Hepatocyte (in vitro differentiated cells): ENCODE measurements at regions not wholly inside any gene's neighbourhood (a gene's known extent, or its start where the extent isn't known, plus 50 kb on each side); places are given as distances from the start of the nearest gene placed in this dataset.

Experiments
- EZH2 ChIP-seq: fragments of 200-600 bp; sonication (generic); IDR thresholded peaks from 2 replicates; pipeline ENCODE4 v1.6.1; 2016; ENCODE audit warnings: antibody characterized with exemption, mild to moderate bottlenecking, borderline replicate concordance
- EZH2phosphoT487 ChIP-seq: fragments of 200-600 bp; sonication (generic); IDR thresholded peaks from one replicate; pipeline ENCODE4 v1.6.1; 2018; ENCODE audit warnings: antibody characterized with exemption, mild to moderate bottlenecking, low read depth, moderate library complexity; ENCODE audit not compliant: unreplicated experiment, severe bottlenecking
- TF ChIP-seq, protein P1 (sequence below): fragments of 200-600 bp; sonication (generic); IDR thresholded peaks from 2 replicates; pipeline ENCODE4 v1.5.1; 2016; ENCODE audit warnings: antibody characterized with exemption, mild to moderate bottlenecking; ENCODE audit not compliant: poor library complexity

DNA sequence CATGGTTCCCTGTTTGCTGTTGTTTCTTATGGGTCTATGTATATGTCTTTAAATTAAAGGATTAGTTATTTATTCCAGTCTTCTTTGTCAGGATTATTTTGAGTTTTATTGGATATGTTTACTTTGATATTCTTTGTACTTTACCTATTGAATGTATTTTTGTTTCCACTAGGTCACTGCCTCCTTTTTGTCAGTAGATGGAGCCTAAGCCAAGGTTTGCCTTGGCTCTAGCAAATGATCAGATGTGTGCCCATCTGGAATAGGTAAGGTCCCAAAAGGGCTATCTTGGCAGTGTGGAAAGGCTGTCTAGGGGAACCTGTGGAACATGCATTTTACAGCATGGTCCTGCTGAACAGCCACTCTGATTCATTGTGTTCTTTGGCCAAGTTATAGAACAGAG, 337.3 kb upstream of the GHITM start:
- TF ChIP-seq, protein P1, sequence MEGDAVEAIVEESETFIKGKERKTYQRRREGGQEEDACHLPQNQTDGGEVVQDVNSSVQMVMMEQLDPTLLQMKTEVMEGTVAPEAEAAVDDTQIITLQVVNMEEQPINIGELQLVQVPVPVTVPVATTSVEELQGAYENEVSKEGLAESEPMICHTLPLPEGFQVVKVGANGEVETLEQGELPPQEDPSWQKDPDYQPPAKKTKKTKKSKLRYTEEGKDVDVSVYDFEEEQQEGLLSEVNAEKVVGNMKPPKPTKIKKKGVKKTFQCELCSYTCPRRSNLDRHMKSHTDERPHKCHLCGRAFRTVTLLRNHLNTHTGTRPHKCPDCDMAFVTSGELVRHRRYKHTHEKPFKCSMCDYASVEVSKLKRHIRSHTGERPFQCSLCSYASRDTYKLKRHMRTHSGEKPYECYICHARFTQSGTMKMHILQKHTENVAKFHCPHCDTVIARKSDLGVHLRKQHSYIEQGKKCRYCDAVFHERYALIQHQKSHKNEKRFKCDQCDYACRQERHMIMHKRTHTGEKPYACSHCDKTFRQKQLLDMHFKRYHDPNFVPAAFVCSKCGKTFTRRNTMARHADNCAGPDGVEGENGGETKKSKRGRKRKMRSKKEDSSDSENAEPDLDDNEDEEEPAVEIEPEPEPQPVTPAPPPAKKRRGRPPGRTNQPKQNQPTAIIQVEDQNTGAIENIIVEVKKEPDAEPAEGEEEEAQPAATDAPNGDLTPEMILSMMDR, result no peak
- TF ChIP-seq EZH2 (no peak), EZH2phosphoT487 (no peak)
